Hepatocyte (in vitro differentiated cells): ENCODE measurements at regions not wholly inside any gene's neighbourhood (a gene's known extent, or its start where the extent isn't known, plus 50 kb on each side); places are given as distances from the start of the nearest gene placed in this dataset.

Experiments
- DNase-seq: peaks from one replicate; pipeline ENCODE4 v3.0.0-alpha.2; 2016; ENCODE audit warnings: low spot score
- H2AFZ ChIP-seq: fragments of 200-600 bp; sonication (generic); 2 replicates; pipeline ENCODE4 v1.6.0; 2016; ENCODE audit warnings: antibody characterized with exemption, mild to moderate bottlenecking
- H3K27ac ChIP-seq: fragments of 200-600 bp; sonication (generic); 2 replicates; pipeline ENCODE4 v1.5.1; 2016; ENCODE audit warnings: mild to moderate bottlenecking
- H3K27me3 ChIP-seq: fragments of 200-600 bp; sonication (generic); 2 replicates; pipeline ENCODE4 v1.6.1; 2016
- H3K36me3 ChIP-seq: fragments of 200-600 bp; sonication (generic); replicated peaks from 2 replicates; pipeline ENCODE4 v1.5.1; 2016; ENCODE audit warnings: low read depth; ENCODE audit not compliant: insufficient read depth
- H3K4me1 ChIP-seq: fragments of 200-600 bp; sonication (generic); 2 replicates; pipeline ENCODE4 v1.5.1; 2016; ENCODE audit warnings: mild to moderate bottlenecking, moderate library complexity; ENCODE audit not compliant: insufficient read depth
- H3K4me2 ChIP-seq: fragments of 200-600 bp; sonication (generic); 2 replicates; pipeline ENCODE4 v1.6.0; 2016
- H3K4me3 ChIP-seq: fragments of 200-600 bp; sonication (generic); 2 replicates; pipeline ENCODE4 v1.5.1; 2016; ENCODE audit warnings: mild to moderate bottlenecking
- H3K79me2 ChIP-seq: fragments of 200-600 bp; sonication (generic); 2 replicates; pipeline ENCODE4 v1.6.0; 2017; ENCODE audit warnings: mild to moderate bottlenecking
- H3K9me2 ChIP-seq: fragments of 200-600 bp; sonication (generic); replicated peaks from 2 replicates; pipeline ENCODE4 v1.6.0; 2017; ENCODE audit warnings: mild to moderate bottlenecking; ENCODE audit not compliant: insufficient read depth
- H3K9me3 ChIP-seq: fragments of 200-600 bp; sonication (generic); 2 replicates; pipeline ENCODE4 v1.5.1; 2016; ENCODE audit warnings: low read depth, mild to moderate bottlenecking
- H4K20me1 ChIP-seq: fragments of 200-600 bp; sonication (generic); 2 replicates; pipeline ENCODE4 v1.6.0; 2016; ENCODE audit warnings: mild to moderate bottlenecking; ENCODE audit not compliant: insufficient read depth, poor library complexity, severe bottlenecking
- EZH2 ChIP-seq: fragments of 200-600 bp; sonication (generic); IDR thresholded peaks from 2 replicates; pipeline ENCODE4 v1.6.1; 2016; ENCODE audit warnings: antibody characterized with exemption, mild to moderate bottlenecking, borderline replicate concordance
- EZH2phosphoT487 ChIP-seq: fragments of 200-600 bp; sonication (generic); IDR thresholded peaks from one replicate; pipeline ENCODE4 v1.6.1; 2018; ENCODE audit warnings: antibody characterized with exemption, mild to moderate bottlenecking, low read depth, moderate library complexity; ENCODE audit not compliant: unreplicated experiment, severe bottlenecking
- WGBS: methylation state at CpG from one replicate; pipeline ENCODE4 v1.1.6; 2016; ENCODE audit warnings: low lambda C conversion rate; ENCODE audit errors: missing lambda C conversion rate; 5-methylcytosine and 5-hydroxymethylcytosine counted together
- TF ChIP-seq, protein P1 (sequence below): fragments of 200-600 bp; sonication (generic); IDR thresholded peaks from 2 replicates; pipeline ENCODE4 v1.5.1; 2016; ENCODE audit warnings: antibody characterized with exemption, mild to moderate bottlenecking; ENCODE audit not compliant: poor library complexity

DNA sequence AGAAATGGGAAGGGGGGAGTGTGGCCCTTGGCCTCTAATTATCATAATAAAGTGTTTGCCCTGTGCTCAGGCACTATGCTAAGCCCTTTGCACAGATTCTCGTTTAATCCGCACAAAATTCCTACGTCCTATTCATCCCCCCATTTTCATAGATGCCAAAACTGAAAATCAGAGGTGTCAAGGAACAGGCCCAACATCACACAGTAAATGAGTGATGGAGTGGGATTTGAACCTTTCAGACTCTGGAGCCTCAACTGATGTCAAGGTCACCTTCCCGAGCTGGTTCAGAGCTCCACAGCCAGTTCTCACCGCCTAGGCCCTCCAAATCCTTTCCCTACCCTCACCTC is 80.7 kb downstream of the IRF2BPL start:
- no peaks in the 10 kb centered on the region for H4K20me1 ChIP-seq
- no peaks in the 10 kb centered on the region for H3K27me3 ChIP-seq
- peak overlapping the region; percentile 62 for H3K4me2 ChIP-seq
- H3K27ac ChIP-seq: peak overlapping the region; percentile 93
- H3K9me3 ChIP-seq: no peaks in the 10 kb centered on the region
- H3K9me2 ChIP-seq: no peaks in the 10 kb centered on the region
- TF ChIP-seq EZH2phosphoT487: no peak
- TF ChIP-seq EZH2: no peak
- TF ChIP-seq, protein P1, sequence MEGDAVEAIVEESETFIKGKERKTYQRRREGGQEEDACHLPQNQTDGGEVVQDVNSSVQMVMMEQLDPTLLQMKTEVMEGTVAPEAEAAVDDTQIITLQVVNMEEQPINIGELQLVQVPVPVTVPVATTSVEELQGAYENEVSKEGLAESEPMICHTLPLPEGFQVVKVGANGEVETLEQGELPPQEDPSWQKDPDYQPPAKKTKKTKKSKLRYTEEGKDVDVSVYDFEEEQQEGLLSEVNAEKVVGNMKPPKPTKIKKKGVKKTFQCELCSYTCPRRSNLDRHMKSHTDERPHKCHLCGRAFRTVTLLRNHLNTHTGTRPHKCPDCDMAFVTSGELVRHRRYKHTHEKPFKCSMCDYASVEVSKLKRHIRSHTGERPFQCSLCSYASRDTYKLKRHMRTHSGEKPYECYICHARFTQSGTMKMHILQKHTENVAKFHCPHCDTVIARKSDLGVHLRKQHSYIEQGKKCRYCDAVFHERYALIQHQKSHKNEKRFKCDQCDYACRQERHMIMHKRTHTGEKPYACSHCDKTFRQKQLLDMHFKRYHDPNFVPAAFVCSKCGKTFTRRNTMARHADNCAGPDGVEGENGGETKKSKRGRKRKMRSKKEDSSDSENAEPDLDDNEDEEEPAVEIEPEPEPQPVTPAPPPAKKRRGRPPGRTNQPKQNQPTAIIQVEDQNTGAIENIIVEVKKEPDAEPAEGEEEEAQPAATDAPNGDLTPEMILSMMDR: no peak
- H2AFZ ChIP-seq: no peak overlapping the region
- no peaks in the 10 kb centered on the region for H3K36me3 ChIP-seq
- 69% methylated on average over 5 of the region's 5 CpGs for WGBS
- H3K79me2 ChIP-seq: no peaks in the 10 kb centered on the region
- peaks cover 39% of the 10 kb centered on the region for H3K4me1 ChIP-seq
- DNase-seq: no peak
- H3K4me3 ChIP-seq: no peak overlapping the region

DNA sequence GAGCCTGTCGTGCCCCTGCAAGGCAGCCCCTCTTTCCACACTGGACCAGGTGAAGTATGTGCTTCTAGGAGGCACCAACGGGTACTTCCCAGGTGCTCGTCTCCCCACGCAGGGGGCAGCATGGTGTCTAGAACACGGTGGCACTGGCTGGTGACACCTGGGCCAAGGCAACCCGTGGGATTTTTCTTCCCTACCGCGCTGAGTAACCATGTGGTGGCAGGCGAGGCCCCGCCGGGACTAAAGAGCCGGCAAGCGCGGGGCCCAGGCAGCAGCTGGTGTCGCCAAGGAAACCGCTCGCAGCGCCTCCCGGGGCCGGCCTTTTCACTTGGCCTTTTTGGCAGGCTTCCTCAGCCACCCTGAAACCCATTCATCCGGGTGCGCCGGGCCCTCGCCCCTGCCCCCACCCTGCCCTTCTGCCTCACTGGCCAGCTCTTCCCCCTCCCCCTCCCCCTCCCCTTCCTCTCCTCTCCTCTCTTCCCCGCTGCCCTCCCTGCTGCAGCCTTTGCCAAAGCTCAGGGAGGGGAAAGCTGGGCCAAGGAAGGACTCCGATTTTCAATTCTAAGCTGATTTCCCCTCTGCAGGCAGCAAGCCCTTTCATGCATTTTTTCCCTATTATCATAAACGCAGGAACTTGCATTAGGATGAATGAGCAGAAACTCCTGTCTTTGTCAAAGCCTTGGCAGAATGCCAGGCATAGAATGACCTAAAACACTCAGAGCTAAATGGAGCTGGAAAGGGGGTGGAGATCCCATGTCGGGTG is 81.2 kb downstream of the IRF2BPL start:
- Histone ChIP-seq H3K9me3 (no peaks in the 10 kb centered on the region), H3K36me3 (no peaks in the 10 kb centered on the region), H3K27ac (peak overlapping the region; percentile 93), H3K4me2 (peak overlapping the region; percentile 62), H3K9me2 (no peaks in the 10 kb centered on the region), H3K27me3 (no peaks in the 10 kb centered on the region), H2AFZ (peak overlapping the region; percentile 54), H3K4me1 (peaks cover 43% of the 10 kb centered on the region), H3K4me3 (no peak overlapping the region), H4K20me1 (no peaks in the 10 kb centered on the region), H3K79me2 (no peaks in the 10 kb centered on the region)
- TF ChIP-seq EZH2: no peak
- TF ChIP-seq, protein P1: peak; percentile 51
- WGBS: 9% methylated on average over 19 of the region's 28 CpGs
- DNase-seq: peak; percentile 92

DNA sequence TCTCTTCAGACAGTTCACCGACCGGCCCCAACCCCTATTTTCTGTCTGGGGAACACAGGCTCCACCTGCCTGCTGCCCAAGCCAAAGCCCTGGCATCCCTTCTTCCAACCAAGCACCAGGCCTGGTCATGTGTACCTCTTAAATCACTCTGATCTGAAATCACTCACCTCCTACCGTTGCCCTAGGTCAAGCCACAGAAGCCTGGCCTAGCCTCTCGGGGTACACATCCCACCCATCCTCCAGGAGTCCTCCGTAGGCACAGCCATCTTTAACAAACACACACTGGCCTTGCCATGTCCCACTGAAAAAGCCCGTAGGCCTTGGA is 81.8 kb downstream of the IRF2BPL start:
- Histone ChIP-seq H3K9me2 (no peaks in the 10 kb centered on the region), H3K79me2 (no peaks in the 10 kb centered on the region), H3K36me3 (no peaks in the 10 kb centered on the region), H3K27ac (peak overlapping the region; percentile 93), H2AFZ (peak overlapping the region; percentile 54), H3K4me2 (peak overlapping the region; percentile 62), H4K20me1 (no peaks in the 10 kb centered on the region), H3K27me3 (no peaks in the 10 kb centered on the region), H3K9me3 (no peaks in the 10 kb centered on the region), H3K4me1 (peaks cover 48% of the 10 kb centered on the region), H3K4me3 (no peak overlapping the region)
- TF ChIP-seq EZH2: no peak
- no peak for TF ChIP-seq EZH2phosphoT487
- TF ChIP-seq, protein P1: no peak
- DNase-seq: no peak
- WGBS: 78% methylated on average over 6 of the region's 6 CpGs
